ENCODE measurements at regions not wholly inside any gene's neighbourhood (a gene's known extent, or its start where the extent isn't known, plus 50 kb on each side); places are given as distances from the start of the nearest gene placed in this dataset.

DNA sequence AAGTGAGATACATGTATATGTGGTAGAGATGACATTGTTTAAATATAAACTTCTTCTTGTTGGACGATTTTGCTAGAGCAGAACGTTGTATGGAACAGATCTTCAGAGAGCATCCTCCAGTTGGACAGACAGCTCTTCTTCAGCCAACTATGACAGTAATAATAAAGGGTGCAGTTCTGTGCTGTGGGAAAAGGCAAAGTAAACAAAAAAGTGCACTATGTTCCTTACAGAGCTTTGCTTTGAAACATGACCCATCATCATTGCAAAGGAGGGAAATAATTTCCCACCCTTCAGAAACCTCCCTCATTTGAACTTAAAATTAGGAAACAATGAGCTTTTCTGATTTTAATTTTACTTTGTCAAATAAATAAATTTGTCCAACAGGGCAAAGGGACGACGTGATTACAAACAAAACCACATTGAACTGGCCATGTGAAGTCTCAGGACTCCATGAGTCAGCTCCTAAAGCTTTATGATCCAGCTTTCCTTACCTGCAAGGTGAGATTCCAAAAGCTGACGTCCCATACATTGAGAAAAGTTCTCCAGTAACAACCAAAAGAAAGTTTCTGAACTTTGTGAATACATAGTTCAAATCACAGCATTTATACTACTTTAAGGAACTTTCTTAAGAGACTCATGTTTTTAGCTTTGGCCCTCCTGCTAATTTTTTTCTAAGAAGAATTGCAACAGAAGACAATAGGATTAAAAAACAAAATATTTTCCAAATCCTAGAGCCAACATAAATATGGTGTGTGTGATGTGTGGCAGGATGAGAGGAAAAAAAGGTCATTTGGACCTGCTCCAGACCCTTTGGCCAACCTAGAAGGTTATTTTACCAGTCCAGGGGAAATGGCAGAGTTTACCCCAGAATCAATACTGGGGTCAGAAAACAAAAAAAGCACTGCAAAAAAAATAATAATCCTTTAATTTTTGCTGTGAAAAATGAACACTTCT, 565.4 kb upstream of the NRP1 start:
- H3K4me3 ChIP-seq (ENCODE audit: low read depth in 1 of 2, low read length in 2 of 2): no peak overlapping the region
- DNase-seq (no peak), ATAC-seq (ENCODE audit: insufficient read depth, low read depth) (no peak)
- no peaks in the 10 kb centered on the region for H3K79me2 ChIP-seq (ENCODE audit: insufficient read depth, low read length)
- H3K4me2 ChIP-seq (ENCODE audit: insufficient read depth, low read length): no peak overlapping the region
- H2AFZ ChIP-seq (ENCODE audit: low read depth, low read length): no peak overlapping the region
- H3K27me3 ChIP-seq (ENCODE audit: insufficient read depth, low read length, poor library complexity): peaks cover 4% of the 10 kb centered on the region
- no peak overlapping the region for H3K9ac ChIP-seq (ENCODE audit: low read depth, low read length)
- TF ChIP-seq, protein P1, sequence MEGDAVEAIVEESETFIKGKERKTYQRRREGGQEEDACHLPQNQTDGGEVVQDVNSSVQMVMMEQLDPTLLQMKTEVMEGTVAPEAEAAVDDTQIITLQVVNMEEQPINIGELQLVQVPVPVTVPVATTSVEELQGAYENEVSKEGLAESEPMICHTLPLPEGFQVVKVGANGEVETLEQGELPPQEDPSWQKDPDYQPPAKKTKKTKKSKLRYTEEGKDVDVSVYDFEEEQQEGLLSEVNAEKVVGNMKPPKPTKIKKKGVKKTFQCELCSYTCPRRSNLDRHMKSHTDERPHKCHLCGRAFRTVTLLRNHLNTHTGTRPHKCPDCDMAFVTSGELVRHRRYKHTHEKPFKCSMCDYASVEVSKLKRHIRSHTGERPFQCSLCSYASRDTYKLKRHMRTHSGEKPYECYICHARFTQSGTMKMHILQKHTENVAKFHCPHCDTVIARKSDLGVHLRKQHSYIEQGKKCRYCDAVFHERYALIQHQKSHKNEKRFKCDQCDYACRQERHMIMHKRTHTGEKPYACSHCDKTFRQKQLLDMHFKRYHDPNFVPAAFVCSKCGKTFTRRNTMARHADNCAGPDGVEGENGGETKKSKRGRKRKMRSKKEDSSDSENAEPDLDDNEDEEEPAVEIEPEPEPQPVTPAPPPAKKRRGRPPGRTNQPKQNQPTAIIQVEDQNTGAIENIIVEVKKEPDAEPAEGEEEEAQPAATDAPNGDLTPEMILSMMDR (IDR thresholded peaks at IDR 0.05; ENCODE audit: borderline replicate concordance, extremely low read depth, low read length, poor library complexity, severe bottlenecking): no peak
- no peak for TF ChIP-seq EZH2 (IDR thresholded peaks at IDR 0.05; ENCODE audit: borderline replicate concordance, low read depth, low read length, severe bottlenecking)
- H3K4me1 ChIP-seq (ENCODE audit: insufficient read depth, low read length): no peaks in the 10 kb centered on the region
- H3K36me3 ChIP-seq (ENCODE audit: insufficient read depth, low read length): no peaks in the 10 kb centered on the region
- H4K20me1 ChIP-seq (ENCODE audit: insufficient read depth, low read length): no peaks in the 10 kb centered on the region
- H3K27ac ChIP-seq (ENCODE audit: low read length): no peak overlapping the region
- H3K9me3 ChIP-seq (ENCODE audit: insufficient read depth, low read length, severe bottlenecking): no peaks in the 10 kb centered on the region

DNA sequence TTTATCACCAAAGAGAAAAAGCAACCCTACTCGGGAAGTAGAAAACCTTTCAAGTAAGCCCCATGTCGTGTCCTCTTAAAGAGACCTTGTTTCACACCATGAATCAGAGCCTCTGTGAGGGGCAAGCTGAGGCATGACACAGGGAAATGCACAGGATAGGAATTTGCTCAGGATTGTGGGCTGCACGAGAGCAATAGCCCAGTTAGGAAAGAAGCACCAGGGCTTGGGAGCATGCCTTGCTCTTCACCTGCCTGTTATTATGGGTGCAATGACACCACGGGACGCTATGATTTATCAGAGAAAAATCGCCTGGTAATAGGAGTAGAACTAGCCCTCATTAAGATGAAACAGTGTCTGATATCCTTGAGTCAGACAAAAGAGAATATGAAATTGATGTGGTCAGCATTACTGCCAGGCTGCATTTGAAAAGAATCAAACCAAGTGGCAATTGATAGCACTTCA, 562.9 kb upstream of the NRP1 start:
- no peaks in the 10 kb centered on the region for H3K9me3 ChIP-seq (ENCODE audit: insufficient read depth, low read length, severe bottlenecking)
- ATAC-seq (ENCODE audit: insufficient read depth, low read depth) (no peak), DNase-seq (no peak)
- H3K27ac ChIP-seq (ENCODE audit: low read length): no peak overlapping the region
- no peaks in the 10 kb centered on the region for H3K4me1 ChIP-seq (ENCODE audit: insufficient read depth, low read length)
- H3K4me2 ChIP-seq (ENCODE audit: insufficient read depth, low read length): no peak overlapping the region
- H3K27me3 ChIP-seq (ENCODE audit: insufficient read depth, low read length, poor library complexity): peaks cover 4% of the 10 kb centered on the region
- H3K9ac ChIP-seq (ENCODE audit: low read depth, low read length): no peak overlapping the region
- H2AFZ ChIP-seq (ENCODE audit: low read depth, low read length): no peak overlapping the region
- no peaks in the 10 kb centered on the region for H3K36me3 ChIP-seq (ENCODE audit: insufficient read depth, low read length)
- no peaks in the 10 kb centered on the region for H3K79me2 ChIP-seq (ENCODE audit: insufficient read depth, low read length)
- no peak for TF ChIP-seq EZH2 (IDR thresholded peaks at IDR 0.05; ENCODE audit: borderline replicate concordance, low read depth, low read length, severe bottlenecking)
- TF ChIP-seq, protein P1 (IDR thresholded peaks at IDR 0.05; ENCODE audit: borderline replicate concordance, extremely low read depth, low read length, poor library complexity, severe bottlenecking): no peak
- no peaks in the 10 kb centered on the region for H4K20me1 ChIP-seq (ENCODE audit: insufficient read depth, low read length)
- no peak overlapping the region for H3K4me3 ChIP-seq (ENCODE audit: low read depth in 1 of 2, low read length in 2 of 2)

DNA sequence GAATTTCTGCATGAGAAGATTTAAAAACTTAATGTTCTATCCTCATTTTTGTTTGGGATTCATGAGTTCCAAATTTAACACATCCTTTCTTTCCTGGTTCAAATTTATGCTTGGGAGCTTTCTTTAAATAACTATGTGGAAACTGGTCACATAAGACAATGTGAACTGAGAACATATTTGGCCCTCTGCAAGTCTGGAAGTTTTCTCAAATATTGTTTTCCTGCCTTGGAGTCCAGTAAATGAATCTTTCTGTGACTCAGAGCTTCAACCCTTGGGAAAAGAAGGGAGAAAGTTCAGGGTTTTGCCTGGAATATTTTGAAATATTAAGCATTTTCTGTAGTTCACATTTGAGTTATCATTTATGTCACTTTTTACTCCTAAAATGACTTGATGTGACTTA, 559.0 kb upstream of the NRP1 start:
- Histone ChIP-seq H3K27me3 (ENCODE audit: insufficient read depth, low read length, poor library complexity) (peaks cover 4% of the 10 kb centered on the region), H2AFZ (ENCODE audit: low read depth, low read length) (no peak overlapping the region), H3K27ac (ENCODE audit: low read length) (no peak overlapping the region), H3K4me3 (ENCODE audit: low read depth in 1 of 2, low read length in 2 of 2) (no peak overlapping the region), H4K20me1 (ENCODE audit: insufficient read depth, low read length) (no peaks in the 10 kb centered on the region), H3K9ac (ENCODE audit: low read depth, low read length) (no peak overlapping the region), H3K4me2 (ENCODE audit: insufficient read depth, low read length) (no peak overlapping the region), H3K9me3 (ENCODE audit: insufficient read depth, low read length, severe bottlenecking) (no peaks in the 10 kb centered on the region), H3K36me3 (ENCODE audit: insufficient read depth, low read length) (no peaks in the 10 kb centered on the region), H3K79me2 (ENCODE audit: insufficient read depth, low read length) (no peaks in the 10 kb centered on the region), H3K4me1 (ENCODE audit: insufficient read depth, low read length) (no peaks in the 10 kb centered on the region)
- DNase-seq: no peak
- ATAC-seq (ENCODE audit: insufficient read depth, low read depth): no peak
- TF ChIP-seq, protein P1 (IDR thresholded peaks at IDR 0.05; ENCODE audit: borderline replicate concordance, extremely low read depth, low read length, poor library complexity, severe bottlenecking): no peak
- no peak for TF ChIP-seq EZH2 (IDR thresholded peaks at IDR 0.05; ENCODE audit: borderline replicate concordance, low read depth, low read length, severe bottlenecking)
